PFSK-1 (cell line): ENCODE measurements at regions not wholly inside any gene's neighbourhood (a gene's known extent, or its start where the extent isn't known, plus 50 kb on each side); places are given as distances from the start of the nearest gene placed in this dataset.

Experiments
- FOXP2 ChIP-seq: optimal IDR thresholded peaks from 2 replicates; pipeline ENCODE3; 2011; ENCODE audit warnings: borderline replicate concordance, control low read depth, inconsistent platforms; ENCODE audit not compliant: insufficient read depth; ENCODE audit errors: extremely low read length, extremely low read depth
- POLR2AphosphoS5 ChIP-seq: IDR thresholded peaks from 2 replicates; pipeline ENCODE4 v1.6.1; 2012; ENCODE audit warnings: low read depth, mild to moderate bottlenecking, control low read depth, low read length, moderate library complexity
- REST ChIP-seq, 2 experiments: IDR thresholded peaks; 2 replicates each; pipeline versions ENCODE4 v1.6.1 to v1.8.0; 2011 to 2012; ENCODE audit warnings: low read depth in 2 of 2, low read length in 2 of 2, control low read depth in 1 of 2, inconsistent platforms in 1 of 2, mild to moderate bottlenecking in 1 of 2, moderate library complexity in 1 of 2; ENCODE audit not compliant: insufficient read depth in 1 of 2
- SIN3A ChIP-seq: IDR thresholded peaks from 2 replicates; pipeline ENCODE4 v1.6.1; 2012; ENCODE audit warnings: mild to moderate bottlenecking, low read length, moderate library complexity, borderline replicate concordance; ENCODE audit not compliant: insufficient read depth
- TAF1 ChIP-seq: IDR thresholded peaks from 2 replicates; pipeline ENCODE4 v1.6.1; 2012; ENCODE audit warnings: low read length, control low read depth, borderline replicate concordance; ENCODE audit not compliant: insufficient read depth

GRCh38 chr11:97702951-97703350 lies 1313.1 kb downstream of the JRKL start:
- TF ChIP-seq TAF1 (no peak), POLR2AphosphoS5 (no peak), REST (IDR thresholded peaks at IDR 0.05; ENCODE audit: insufficient read depth in 1 of 2, low read depth in 2 of 2, low read length in 2 of 2) (no peak), SIN3A (no peak), FOXP2 (no peak)
